PC-3 (cell line): ENCODE measurements at regions not wholly inside any gene's neighbourhood (a gene's known extent, or its start where the extent isn't known, plus 50 kb on each side); places are given as distances from the start of the nearest gene placed in this dataset.

Experiments
- ATAC-seq: fragments of 200-7000 bp; cut with Tn5 transposase; 2 replicates; pipeline ENCODE4 v1.9.1; 2020; ENCODE audit warnings: mild to moderate bottlenecking, moderate library complexity
- BruUV-seq: library from RNA; stranded (reverse); fragments of 400-500 nt; replicated peaks from 2 replicates; lab custom pipeline; 2021; lab: Mats Ljungman, UMichigan
- CTCF ChIA-PET: fragments of 300-600 bp; sonication (Branson Sonifier 250); formaldehyde crosslinking; loops from one replicate; lab custom pipeline; 2022; ENCODE audit warnings: antibody characterized with exemption; lab: Charles Lee
- POLR2A ChIA-PET: fragments of 300-600 bp; sonication (Branson Sonifier 250); formaldehyde crosslinking; loops from one replicate; lab custom pipeline; 2022; ENCODE audit warnings: antibody characterized with exemption; ENCODE audit not compliant: unreplicated experiment; lab: Charles Lee
- DNase-seq: peaks from one replicate; pipeline ENCODE4 v3.0.0-alpha.2; 2015
- H2AFZ ChIP-seq: fragments of 300-600 bp; sonication (generic); 2 replicates; pipeline ENCODE4 v1.6.0; 2016; ENCODE audit warnings: antibody characterized with exemption, low read length
- H3F3A ChIP-seq: fragments of 300-600 bp; sonication (generic); one replicate; pipeline ENCODE4 v1.6.0; 2017; ENCODE audit warnings: antibody characterized with exemption, low read length, control low read depth, mild to moderate bottlenecking; ENCODE audit not compliant: unreplicated experiment
- H3K27ac ChIP-seq: fragments of 300-600 bp; sonication (generic); 2 replicates; pipeline ENCODE4 v1.5.1; 2016; ENCODE audit warnings: mild to moderate bottlenecking, low read length
- H3K27me3 ChIP-seq: fragments of 300-600 bp; sonication (generic); 2 replicates; pipeline ENCODE4 v1.6.1; 2016; ENCODE audit warnings: low read length, mixed read lengths
- H3K36me3 ChIP-seq: fragments of 300-600 bp; sonication (generic); 2 replicates; pipeline ENCODE4 v1.6.1; 2016; ENCODE audit warnings: low read depth, mixed run types, low read length, mixed read lengths
- H3K4me1 ChIP-seq: fragments of 300-600 bp; sonication (generic); 2 replicates; pipeline ENCODE4 v1.5.1; 2016; ENCODE audit warnings: low read length; ENCODE audit not compliant: insufficient read depth
- H3K4me2 ChIP-seq: fragments of 300-600 bp; sonication (generic); 2 replicates; pipeline ENCODE4 v1.6.0; 2016; ENCODE audit warnings: low read length
- H3K4me3 ChIP-seq: fragments of 300-600 bp; sonication (generic); 2 replicates; pipeline ENCODE4 v1.5.1; 2016; ENCODE audit warnings: mild to moderate bottlenecking, low read length, mixed read lengths
- H3K79me2 ChIP-seq: fragments of 300-600 bp; sonication (generic); 2 replicates; pipeline ENCODE4 v1.6.1; 2017; ENCODE audit warnings: low read length, mixed read lengths
- H3K9ac ChIP-seq: fragments of 300-600 bp; sonication (generic); 2 replicates; pipeline ENCODE4 v1.6.0; 2016; ENCODE audit warnings: mild to moderate bottlenecking, low read length
- H3K9me2 ChIP-seq: fragments of 300-600 bp; sonication (generic); replicated peaks from 2 replicates; pipeline ENCODE4 v1.6.1; 2016; ENCODE audit warnings: mixed run types, low read length, mixed read lengths
- H3K9me3 ChIP-seq: fragments of 300-600 bp; sonication (generic); 2 replicates; pipeline ENCODE4 v1.6.1; 2016; ENCODE audit warnings: low read length, mixed read lengths
- H4K20me1 ChIP-seq: fragments of 300-600 bp; sonication (generic); 2 replicates; pipeline ENCODE4 v1.6.1; 2016; ENCODE audit warnings: low read length, mixed read lengths
- EZH2 ChIP-seq: fragments of 300-600 bp; sonication (generic); IDR thresholded peaks from one replicate; pipeline ENCODE4 v1.6.1; 2017; ENCODE audit warnings: antibody characterized with exemption, mild to moderate bottlenecking, low read length; ENCODE audit not compliant: unreplicated experiment
- EZH2phosphoT487 ChIP-seq: fragments of 300-600 bp; sonication (generic); IDR thresholded peaks from 2 replicates; pipeline ENCODE4 v1.6.1; 2018; ENCODE audit warnings: mild to moderate bottlenecking, antibody characterized with exemption, low read length, borderline replicate concordance
- intact Hi-C: fragments of 100-400 bp; cut with micrococcal nuclease; formaldehyde crosslinking; loops from 2 replicates; pipeline ENCODE4 v1.9.0; 2023
- TF ChIP-seq, protein P1 (sequence below): fragments of 300-600 bp; sonication (generic); conservative IDR thresholded peaks from 2 replicates; pipeline ENCODE4 v1.5.1; 2017; ENCODE audit warnings: antibody characterized with exemption, low read depth, mild to moderate bottlenecking, low read length

DNA sequence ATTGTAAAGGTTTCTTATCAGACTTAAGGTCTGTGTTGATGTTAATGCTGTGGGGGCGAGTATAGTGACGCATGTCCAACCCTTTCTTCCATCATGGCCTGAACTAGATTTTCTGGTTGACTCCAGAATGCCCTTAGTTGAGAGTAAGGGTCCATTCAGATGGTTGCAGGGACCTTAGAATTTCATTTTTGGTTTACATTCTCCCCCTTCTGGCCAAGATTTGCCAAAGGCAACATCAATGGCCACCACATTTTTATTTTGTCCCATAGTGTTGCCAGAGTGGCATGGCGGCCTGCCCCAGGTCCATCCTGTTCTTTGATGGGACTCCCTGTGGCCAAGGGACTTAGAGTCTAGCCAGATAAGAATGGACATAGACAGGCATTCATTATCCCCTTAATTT lies 368.5 kb downstream of the GPM6A start:
- no TSS peak for BruUV-seq
- intact Hi-C loops = no loop called here
- H3F3A ChIP-seq = no peaks in the 10 kb centered on the region
- ATAC-seq (no peak), DNase-seq (peak; percentile 12)
- H3K27me3 ChIP-seq = no peaks in the 10 kb centered on the region
- TF ChIP-seq EZH2 = no peak
- TF ChIP-seq, protein P1, sequence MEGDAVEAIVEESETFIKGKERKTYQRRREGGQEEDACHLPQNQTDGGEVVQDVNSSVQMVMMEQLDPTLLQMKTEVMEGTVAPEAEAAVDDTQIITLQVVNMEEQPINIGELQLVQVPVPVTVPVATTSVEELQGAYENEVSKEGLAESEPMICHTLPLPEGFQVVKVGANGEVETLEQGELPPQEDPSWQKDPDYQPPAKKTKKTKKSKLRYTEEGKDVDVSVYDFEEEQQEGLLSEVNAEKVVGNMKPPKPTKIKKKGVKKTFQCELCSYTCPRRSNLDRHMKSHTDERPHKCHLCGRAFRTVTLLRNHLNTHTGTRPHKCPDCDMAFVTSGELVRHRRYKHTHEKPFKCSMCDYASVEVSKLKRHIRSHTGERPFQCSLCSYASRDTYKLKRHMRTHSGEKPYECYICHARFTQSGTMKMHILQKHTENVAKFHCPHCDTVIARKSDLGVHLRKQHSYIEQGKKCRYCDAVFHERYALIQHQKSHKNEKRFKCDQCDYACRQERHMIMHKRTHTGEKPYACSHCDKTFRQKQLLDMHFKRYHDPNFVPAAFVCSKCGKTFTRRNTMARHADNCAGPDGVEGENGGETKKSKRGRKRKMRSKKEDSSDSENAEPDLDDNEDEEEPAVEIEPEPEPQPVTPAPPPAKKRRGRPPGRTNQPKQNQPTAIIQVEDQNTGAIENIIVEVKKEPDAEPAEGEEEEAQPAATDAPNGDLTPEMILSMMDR = no peak; the same call in 1 of the 2 replicates
- no peak for TF ChIP-seq EZH2phosphoT487
- no peak overlapping the region for H3K4me2 ChIP-seq
- H3K36me3 ChIP-seq = no peaks in the 10 kb centered on the region
- H4K20me1 ChIP-seq = no peaks in the 10 kb centered on the region
- no peak overlapping the region for H3K4me3 ChIP-seq
- no peaks in the 10 kb centered on the region for H3K9me3 ChIP-seq
- no peak overlapping the region for H3K27ac ChIP-seq
- no peak overlapping the region for H2AFZ ChIP-seq
- no peaks in the 10 kb centered on the region for H3K9me2 ChIP-seq
- H3K4me1 ChIP-seq = no peaks in the 10 kb centered on the region
- CTCF ChIA-PET = no interaction called here
- no peaks in the 10 kb centered on the region for H3K79me2 ChIP-seq
- POLR2A ChIA-PET = no interaction called here
- H3K9ac ChIP-seq = no peak overlapping the region

DNA sequence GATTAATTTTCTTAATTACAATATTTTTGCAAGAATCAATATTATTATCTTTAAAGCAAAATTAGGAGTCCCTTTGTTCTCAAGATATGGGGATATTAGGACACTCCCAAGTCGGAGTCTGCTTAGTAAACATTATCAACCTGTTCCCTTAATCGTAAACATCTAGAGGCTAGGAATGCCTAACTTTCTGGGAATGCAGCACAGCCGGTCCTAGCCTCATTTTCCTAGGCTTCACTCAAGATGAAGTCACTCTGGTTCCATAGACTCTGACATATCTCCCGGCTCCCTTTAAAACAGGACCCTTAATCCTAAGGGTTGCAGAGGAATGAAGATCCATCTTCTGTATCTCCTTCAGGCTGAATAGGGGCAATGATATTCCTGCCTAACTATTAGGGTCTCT lies 367.6 kb downstream of the GPM6A start:
- intact Hi-C loops = no loop called here
- no peaks in the 10 kb centered on the region for H3K27me3 ChIP-seq
- DNase-seq (peak; percentile 23), ATAC-seq (no peak)
- TF ChIP-seq, protein P1 = no peak
- TF ChIP-seq EZH2 (no peak), EZH2phosphoT487 (no peak)
- H3K9ac ChIP-seq = no peak overlapping the region
- H3K27ac ChIP-seq = no peak overlapping the region
- H4K20me1 ChIP-seq = no peaks in the 10 kb centered on the region
- no peak overlapping the region for H3K4me3 ChIP-seq
- H3K9me2 ChIP-seq = no peaks in the 10 kb centered on the region
- POLR2A ChIA-PET = no interaction called here
- H3K4me2 ChIP-seq = no peak overlapping the region
- H3F3A ChIP-seq = no peaks in the 10 kb centered on the region
- no peaks in the 10 kb centered on the region for H3K9me3 ChIP-seq
- H3K4me1 ChIP-seq = no peaks in the 10 kb centered on the region
- no peaks in the 10 kb centered on the region for H3K36me3 ChIP-seq
- H2AFZ ChIP-seq = no peak overlapping the region
- H3K79me2 ChIP-seq = no peaks in the 10 kb centered on the region
- no TSS peak for BruUV-seq
- CTCF ChIA-PET = no interaction called here

DNA sequence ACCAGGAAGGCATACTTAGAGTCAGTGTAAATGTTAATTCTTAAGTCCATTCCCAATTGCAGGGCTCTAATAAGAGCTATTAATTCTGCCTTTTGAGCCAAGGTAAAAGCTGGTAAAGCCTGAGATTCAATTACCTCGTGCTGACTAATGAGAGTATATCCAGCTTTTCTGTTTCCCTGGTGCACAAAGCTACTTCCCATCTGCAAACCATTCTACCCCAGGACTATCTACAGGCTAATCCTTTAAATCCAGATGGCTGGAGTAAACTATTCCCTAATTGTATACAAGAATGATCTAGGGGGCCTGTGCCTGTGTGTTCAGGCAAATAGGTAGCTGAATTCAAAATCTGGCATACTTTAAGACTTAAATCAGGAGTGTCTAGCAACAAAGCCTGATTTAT lies 365.0 kb downstream of the GPM6A start:
- CTCF ChIA-PET = no interaction called here
- no peaks in the 10 kb centered on the region for H3K79me2 ChIP-seq
- no peaks in the 10 kb centered on the region for H3K9me3 ChIP-seq
- H3K27me3 ChIP-seq = no peaks in the 10 kb centered on the region
- DNase-seq = no peak
- H3K9ac ChIP-seq = no peak overlapping the region
- no peaks in the 10 kb centered on the region for H3K4me1 ChIP-seq
- H3K27ac ChIP-seq = no peak overlapping the region
- H3K4me2 ChIP-seq = no peak overlapping the region
- H3K9me2 ChIP-seq = no peaks in the 10 kb centered on the region
- no peak for ATAC-seq
- intact Hi-C loops = no loop called here
- TF ChIP-seq EZH2 (no peak), EZH2phosphoT487 (no peak)
- TF ChIP-seq, protein P1 = no peak
- POLR2A ChIA-PET = no interaction called here
- H2AFZ ChIP-seq = no peak overlapping the region
- H3K36me3 ChIP-seq = no peaks in the 10 kb centered on the region
- no TSS peak for BruUV-seq
- no peaks in the 10 kb centered on the region for H3F3A ChIP-seq
- no peak overlapping the region for H3K4me3 ChIP-seq
- no peaks in the 10 kb centered on the region for H4K20me1 ChIP-seq
